NCI-H1417 treated with DMSO at 0.1 percent for 48 hours (cell line): ENCODE measurements at regions not wholly inside any gene's neighbourhood (a gene's known extent, or its start where the extent isn't known, plus 50 kb on each side); places are given as distances from the start of the nearest gene placed in this dataset.
"Not testable (repeated sequence)": the region's sequence is repeated elsewhere in the genome, so short reads cannot be mapped to it uniquely, and the experiment has no call there.

Source experiments
- DNase-seq: peaks from one replicate; lab custom pipeline; 2025; lab: John Stamatoyannopoulos, UW

DNA sequence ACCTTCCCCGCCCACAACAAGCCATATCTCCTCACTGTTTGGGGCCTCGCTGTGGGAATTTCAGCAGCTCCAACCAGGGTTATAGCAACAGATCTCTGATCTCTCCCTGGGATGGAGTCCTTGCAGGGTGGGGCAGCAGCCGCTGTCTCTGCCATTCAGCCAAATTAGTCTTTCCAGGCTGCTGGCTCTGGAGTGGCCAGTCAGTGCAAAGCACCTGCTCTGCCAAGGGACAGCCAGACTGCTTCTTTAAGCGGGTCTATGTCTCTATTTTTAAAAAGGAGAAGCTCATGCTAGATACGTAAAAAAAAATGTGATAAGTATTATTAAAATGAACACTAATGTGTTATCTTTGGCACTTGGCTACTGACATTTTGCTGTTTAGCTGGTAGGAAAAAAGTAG, 380.2 kb downstream of the CDH10 start:
- no peak for DNase-seq

DNA sequence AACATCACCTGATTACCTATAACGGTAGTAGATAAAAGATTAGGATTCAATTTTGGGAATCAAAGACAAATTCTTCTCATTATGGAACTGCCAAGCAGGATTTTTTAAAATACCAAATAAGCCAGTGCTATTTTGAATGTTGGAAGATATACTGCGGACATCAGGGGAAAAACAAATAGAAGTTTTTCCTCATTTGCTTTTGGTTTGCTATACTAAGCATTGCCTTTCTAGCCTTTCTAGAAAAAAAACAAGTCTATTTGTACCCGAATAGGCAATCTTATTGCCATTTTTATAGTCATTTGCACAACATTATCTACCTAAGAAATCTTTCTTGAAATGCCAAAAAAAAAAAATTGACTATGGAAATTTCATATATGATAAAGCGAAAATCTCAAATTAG, 379.5 kb downstream of the CDH10 start:
- DNase-seq, result no peak

DNA sequence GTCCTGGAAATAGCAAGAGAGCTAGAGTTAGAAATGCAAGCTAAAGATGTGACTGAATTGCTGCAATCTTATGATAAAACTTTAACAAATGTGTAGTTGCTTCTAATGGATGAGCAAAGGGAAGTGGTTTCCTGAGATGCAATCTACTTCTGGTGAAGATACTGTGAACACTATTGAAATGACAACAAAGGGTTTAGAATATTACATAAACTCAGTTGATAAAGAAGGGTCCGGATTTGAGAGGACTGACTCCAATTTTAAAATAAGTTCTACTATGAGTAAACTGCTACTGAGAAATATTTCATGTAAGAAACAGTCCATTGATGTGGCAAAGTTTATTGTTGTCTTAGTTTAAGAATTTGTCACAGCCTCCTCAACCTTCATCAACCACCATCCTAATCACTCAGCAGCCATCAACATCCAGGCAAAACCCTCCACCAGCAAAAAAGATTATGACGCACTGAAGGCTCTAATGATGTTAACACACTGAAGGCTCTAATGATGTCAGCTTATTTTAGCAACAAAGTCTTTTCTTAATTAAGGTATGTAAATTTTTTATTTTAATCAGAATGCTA, 376.2 kb downstream of the CDH10 start:
- no peak for DNase-seq

DNA sequence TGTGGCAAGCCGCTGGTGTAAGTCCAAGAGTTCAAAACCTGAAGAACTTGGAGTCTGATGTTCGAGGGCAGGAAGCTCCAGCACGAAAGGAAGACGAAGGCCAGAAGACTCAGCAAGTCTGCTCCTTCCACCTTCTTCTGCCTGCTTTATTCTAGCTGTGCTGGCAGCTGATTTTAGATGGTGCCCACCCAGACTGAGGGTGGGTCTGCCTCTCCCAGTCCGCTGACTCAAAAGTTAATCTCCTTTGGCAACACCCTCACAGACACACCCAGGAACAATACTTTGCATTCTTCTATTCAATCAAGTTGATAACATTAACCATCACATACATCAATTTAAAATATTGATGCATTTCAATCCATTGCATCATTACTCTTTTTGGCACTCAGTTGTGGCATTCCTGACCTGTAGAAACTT, 373.1 kb downstream of the CDH10 start:
- DNase-seq, result not testable (repeated sequence)

DNA sequence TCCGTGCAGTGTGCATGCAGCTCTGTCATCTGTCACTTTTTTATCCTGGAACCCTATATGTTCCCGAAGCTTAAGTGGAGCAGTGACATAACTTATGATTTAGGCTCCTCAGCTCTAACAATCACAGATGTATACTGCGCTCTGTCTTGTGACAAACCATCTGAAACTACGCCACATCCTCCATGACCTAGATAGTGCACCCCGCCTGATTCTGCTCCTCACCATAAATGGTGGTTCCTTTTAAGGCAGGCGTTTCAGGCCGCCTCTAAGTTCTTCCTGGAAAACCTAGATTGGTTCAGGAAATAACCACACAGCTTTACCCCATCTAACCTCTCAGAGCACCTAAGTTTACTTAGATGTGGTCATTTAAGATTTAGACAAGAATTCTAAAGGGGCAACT, 372.0 kb downstream of the CDH10 start:
- DNase-seq, result no peak

DNA sequence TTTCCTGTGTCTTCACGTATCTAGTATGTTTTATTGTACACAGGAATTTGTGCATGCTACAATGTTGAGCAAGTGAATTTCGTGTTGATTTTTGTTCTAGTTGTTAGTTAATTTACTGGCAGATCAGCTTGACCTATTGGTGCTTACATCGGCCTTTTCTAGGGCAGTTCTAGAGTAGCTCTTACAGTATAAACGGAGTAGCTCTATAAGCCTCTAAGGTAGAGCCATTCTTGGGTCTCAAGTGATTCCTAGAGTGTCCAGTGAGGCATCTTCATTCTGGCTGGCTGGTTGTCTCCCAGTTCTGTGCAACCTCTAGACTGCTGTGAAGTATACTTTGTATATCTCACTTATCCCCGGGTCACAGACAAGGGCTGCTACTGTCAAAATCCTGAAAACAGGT, 364.6 kb downstream of the CDH10 start:
- DNase-seq, result no peak

DNA sequence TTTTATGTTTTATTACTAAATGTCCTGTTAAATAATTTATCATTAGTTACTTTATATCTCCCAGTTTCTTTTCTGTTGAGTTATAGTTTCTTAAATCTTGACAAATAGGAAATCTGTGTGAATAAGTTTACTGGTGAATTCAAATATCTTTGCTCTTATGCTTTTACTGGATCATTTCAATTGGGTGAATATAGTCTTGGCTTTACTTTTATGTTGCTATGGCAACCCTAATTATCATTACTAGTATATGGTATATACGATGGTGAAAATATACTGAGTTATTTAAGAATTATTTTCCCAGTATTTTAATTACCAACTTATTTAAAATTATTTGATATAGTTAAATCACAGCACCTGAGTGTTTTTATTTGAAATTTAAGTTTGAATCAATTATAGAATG, 363.0 kb downstream of the CDH10 start:
- DNase-seq, result no peak

DNA sequence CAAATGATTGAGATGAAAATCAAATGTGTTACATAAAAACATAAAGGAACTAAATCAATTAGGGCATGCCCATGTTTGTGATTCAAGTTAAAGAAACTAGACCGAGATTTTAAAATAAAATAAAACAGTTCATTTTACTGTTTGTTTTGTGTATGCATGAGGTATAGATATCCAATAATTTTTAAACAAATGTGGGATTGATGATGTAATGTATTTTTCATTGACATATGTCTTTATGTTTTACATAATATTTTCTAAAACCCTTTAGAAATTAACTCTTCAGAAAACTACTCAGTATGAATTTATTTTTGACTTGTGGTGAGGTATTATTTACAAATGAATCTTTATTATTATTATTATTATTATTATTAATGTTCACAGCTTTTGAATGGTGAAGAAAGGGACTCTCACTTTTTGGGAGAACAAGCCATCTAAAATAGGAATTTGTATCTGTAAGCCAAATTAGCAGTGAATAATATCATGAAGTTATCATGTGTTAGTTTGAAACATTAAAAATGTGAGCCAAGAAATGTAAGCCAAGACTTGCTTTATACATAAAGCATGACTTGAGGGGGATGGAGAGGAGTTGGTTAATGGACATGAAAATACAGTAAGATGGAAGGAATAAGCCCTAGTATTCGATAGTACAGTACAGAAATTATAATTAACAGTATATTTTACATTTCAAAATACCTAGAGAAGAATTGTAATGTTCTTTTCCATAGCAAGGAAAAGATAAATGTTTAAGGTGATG, 355.0 kb downstream of the CDH10 start:
- DNase-seq, result no peak

DNA sequence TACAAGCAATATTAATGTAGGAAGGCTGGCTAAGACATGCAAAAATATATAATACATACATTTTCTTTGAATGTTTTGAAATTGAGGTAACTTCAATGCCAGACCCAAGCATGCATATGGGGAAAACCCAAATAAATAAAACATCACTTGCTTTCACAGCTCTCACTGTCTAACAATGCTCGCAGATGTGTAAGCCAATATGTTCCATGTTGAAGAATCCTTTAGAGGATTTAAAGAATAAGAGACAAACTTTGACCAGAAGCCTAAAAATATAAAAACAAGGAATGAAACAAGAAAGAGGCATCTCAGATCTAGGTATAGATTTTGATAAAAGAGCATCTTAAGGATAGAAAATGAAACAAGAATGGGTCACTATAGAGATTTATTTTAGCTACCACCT, 354.2 kb downstream of the CDH10 start:
- no peak for DNase-seq

DNA sequence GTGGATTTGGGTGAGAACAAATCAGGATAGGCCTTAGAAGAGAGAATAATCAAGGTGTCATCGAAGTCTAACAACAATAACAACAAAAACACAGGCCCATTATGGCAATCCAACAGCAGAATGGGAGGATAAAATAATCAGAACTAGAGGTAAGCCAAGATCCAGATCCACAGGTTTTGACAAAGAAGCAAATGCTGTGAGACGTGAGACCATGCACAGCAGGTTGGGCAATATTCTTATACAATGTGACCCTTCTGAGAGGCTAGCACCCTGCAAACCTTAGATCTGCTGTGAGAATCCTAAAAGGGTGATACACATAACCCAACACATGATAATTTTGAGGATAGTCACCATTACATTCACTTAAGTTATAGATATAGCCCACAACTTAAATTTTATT, 352.9 kb downstream of the CDH10 start:
- no peak for DNase-seq

DNA sequence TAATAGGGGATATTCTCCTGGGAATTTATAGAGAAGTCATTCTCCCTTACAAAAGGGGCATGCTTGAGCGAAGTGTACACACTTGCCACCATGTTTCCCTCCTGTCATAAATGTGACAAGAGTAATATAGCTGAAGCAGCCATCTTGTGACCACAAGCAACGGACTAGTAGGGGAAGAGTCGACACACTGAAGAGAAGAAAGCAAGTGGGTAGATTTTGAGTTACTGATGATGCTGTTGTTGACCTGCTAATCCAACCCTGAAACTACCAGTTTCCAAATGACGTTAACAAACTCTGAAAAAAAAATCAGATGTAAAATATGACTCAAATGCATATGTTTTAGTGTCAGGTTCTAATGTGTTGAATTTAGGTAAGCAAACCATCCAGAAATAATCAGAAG, 350.4 kb downstream of the CDH10 start:
- DNase-seq, result no peak

DNA sequence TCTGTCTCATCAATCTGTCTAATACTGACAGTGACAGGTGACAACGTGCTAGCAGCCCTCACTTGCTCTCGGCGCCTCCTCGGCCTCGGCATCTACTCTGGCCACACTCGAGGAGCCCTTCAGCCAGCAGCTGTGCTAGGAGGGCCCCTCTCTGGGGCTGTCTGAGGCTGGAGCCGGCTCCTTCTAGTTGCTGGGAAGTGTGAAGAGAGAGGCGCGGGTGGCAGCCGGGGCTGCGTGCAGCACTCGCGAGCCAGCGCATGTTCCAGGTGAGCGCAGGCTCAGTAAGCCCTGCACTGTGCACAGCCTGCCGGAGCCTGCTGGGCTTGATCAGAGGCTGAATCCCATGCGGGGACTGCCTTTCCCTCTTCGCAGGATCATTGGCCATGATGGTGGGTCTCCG, 330.7 kb downstream of the CDH10 start:
- no peak for DNase-seq

DNA sequence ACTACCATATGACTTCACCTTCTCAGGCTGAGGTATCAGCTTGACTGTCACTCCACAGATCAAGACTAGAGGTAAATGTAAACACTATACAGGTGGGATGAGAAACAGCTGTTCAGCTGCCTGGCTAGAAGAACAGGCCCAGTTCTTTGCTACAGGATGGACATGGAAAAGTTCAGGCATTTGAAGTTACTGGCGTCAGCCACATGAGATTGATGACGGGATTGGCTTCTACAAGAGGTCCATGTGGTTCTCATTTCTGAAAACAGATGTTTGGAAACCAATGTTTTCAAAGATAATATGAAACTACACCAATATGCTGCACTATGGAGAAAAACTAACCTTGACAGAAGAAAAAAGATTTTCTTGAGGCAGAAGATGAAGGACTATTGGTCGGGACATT, 324.1 kb downstream of the CDH10 start:
- DNase-seq, result no peak

DNA sequence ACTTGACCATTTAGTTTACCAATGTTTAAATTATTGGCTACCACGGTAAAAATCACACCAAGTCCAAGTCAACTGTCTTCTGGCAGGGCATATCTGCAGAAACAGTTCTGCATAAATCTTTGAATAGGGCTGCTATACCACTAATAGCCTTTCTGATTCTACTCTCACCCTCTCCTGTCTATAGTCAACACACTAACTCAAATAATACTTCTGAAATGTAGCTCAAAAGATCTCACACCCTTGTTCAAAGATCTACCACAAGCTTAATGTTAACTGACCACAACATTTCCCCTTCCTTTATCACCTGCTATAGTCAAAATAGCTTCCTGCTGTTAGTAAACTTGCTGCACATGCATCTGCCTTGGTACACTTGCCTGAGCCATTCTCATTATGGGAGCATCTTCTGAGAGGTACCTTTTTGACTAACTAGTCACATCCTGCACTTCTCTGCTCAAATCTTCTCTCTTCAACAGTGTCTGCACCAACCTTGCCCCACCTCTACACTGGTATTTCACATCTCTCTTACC, 319.4 kb downstream of the CDH10 start:
- DNase-seq, result no peak

DNA sequence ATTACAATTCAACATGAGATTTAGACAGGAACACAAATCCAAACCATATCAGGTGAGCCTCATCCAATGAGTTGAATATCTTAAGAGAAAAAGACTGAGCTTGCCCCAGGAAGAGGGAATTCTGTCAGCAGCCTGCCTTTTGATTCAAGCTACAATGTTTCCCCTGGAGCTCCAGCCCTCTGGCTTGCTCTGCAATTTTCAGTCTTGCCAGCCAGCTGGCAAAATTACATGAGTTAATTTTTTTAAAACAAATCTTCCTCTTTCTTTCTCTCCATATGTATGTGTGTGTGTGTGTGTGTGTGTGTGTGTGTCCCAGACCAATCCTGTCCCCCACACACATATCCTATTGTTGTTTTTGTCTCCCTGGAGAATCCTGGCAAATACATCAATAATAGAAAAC, 313.2 kb downstream of the CDH10 start:
- DNase-seq, result no peak

DNA sequence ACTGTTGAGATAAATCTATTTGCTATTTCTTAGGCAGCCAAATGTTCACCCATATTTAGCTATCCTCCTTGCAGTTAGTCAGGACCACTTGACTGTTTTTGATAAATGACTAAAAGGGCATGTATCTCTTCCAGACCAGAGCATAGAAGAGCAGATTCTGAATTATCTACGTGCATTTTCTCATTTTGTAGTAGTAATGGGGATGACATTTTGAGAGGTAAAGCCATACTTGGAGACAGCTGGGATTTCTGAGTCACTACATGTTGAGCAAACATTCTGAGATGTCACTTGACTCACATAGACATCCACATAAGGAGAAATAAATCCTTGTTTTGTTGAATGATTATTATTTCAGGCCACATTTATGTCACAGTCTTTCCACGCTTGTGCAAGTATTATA, 297.6 kb downstream of the CDH10 start:
- DNase-seq, result no peak

DNA sequence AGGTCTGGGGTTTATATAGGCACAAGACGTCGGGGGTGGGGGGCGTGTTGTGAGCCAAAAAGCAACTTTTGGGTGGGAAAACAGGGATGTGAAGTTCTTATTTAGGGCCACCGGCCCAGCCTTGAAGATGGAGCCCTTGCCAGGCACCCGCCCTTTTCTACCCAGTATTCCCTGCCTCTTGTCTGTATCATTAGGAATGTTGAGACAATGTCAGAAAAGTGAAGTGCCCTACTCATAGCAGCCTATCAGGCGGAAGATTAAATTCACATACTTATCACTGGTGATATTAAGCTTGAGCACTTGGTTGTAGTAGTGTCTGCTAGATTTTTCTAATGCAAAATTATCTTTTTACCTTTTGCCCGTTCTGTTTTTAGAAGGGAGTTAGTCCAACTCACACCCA, 293.5 kb downstream of the CDH10 start:
- no peak for DNase-seq

DNA sequence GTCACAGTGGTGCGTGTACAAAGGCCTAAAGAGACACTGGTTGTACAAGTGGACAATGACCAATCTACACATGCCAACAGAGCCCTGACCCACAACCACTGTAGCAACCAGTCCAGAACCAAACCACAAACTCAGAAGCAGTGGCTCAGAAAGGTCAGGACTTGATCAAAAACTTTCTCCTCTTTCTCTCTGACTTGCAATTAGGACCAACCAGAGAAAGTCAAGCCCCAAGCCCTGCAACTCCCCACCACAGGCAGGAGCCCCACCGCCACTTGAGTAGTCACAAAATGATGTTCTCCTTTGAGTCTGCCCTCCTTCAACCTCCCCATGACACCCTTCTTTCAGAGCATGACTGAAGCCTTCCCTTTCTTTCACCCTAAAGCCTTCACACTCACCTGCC, 291.8 kb downstream of the CDH10 start:
- DNase-seq, result no peak

DNA sequence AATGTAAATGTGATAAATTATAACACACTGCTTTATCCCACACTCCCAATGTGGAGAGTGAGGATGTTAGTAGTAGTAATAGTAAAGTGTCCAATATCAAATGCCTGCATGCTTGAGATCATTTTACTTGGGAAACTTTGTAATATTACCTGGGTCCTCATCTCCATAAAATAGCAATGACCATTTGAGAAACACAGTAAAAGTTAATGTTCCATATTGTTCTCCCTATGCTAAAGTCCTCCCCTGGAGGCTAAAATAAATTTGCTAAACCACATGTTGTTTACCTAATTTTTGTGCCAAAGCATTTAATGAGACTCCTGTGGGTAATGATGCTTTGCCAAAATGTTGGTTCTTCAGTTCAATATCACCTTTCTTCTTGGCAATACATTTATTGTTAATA, 291.2 kb downstream of the CDH10 start:
- DNase-seq, result no peak

DNA sequence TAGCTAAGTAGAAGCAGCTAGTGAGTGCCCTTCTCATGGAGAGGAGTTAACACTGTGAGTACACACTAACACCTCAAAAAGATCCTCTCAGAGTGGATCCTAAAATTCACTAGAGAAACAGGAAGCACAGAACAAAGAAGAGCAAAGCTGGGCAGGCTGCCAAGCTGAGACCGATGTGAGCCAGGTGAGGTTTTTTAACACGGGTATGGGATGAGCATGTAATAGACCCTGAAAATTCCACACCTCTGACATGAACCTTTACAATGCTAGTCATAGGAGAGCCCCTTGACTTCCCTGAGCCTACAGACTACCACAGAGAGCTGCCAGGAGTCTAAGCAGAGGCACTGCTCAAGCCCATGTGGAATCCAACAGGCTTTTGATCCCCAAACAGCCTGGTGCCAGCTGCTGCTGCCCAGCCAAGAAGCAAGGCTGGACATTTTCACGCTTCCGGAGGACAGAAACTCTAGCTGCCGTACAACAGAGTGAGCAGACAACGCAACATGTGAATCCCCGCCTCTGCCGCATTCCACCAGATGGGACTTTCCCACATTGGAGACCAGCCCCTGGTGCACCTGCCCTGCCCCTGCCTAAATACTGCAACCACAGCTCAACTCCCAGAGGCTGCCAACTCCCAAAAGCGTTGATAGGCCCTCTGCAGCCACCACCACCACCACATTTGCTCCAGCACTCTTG, 280.8 kb downstream of the CDH10 start:
- DNase-seq, result no peak

DNA sequence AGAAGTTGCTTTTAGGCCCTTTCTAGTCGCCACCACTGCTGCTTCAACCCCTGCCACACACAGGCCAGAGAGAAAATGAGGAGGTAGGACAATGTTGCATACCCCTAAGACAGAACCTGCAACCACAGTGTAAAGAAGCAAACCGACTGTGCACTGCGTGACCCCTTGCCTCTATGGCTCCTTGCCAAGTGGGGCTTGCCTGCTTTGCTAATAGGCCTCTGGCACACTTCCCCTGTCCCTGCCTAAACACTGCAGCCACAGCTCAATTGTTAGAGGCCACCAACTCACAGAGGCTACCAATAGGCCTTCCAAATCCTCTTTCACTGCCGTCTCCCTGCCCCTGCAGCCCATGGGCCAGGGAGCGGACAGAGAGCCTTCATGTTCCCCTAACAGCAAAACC, 280.1 kb downstream of the CDH10 start:
- no peak for DNase-seq

DNA sequence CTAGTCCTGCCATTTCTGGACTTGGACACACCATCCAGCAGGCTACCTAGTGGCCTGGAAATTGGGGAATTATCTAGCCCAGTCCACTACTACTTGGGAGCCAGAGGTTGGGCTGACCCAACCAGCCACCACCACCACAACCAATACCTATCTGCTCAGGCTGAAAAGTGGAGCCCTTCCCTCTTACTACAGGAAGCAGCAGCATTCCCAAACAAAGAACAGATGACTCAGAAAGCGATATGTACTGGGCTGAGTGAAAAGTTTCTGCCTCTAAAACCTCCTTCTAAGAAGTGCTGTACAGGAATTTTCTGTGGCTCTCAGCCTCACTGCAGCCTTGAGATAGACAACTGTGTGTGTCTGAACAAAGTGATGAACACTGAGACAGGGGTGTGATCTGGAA, 279.4 kb downstream of the CDH10 start:
- no peak for DNase-seq

DNA sequence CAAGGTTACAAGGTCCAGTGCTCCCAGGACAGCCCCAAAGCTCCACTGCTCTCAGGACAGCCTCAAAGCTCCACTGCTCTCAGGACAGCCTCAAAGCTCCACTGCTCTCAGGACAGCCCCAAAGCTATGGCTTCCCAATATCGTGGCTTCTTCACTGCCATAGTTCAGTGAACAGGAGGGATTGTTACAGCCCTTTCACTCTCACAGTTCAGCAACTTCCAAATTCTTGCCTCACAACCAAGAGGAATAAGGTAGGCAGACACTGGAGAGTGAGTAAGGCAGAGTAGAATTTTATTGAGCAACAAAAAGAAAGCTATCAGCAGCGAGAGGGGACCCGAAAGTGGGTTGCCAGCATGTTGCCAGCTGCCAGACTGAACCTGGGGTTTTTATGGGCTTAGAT, 277.6 kb downstream of the CDH10 start:
- no peak for DNase-seq
